Thoracic aorta (tissue), 2 donors: ENCODE measurements at regions not wholly inside any gene's neighbourhood (a gene's known extent, or its start where the extent isn't known, plus 50 kb on each side); places are given as distances from the start of the nearest gene placed in this dataset.

Source experiments
- ATAC-seq: fragments of 150-250 bp; one replicate; pipeline ENCODE4 v1.8.0; 2017; ENCODE audit warnings: low read depth; ENCODE audit not compliant: insufficient number of reproducible peaks, low FRiP score
- DNase-seq: peaks from one replicate; pipeline ENCODE4 v3.0.0-alpha.2; 2020; ENCODE audit warnings: low spot score
- H3K27ac ChIP-seq, 2 donors: fragments of 200-600 bp; sonication (generic); 1 replicate in 1 of 2; 2 replicates in 1 of 2; pipeline ENCODE4 v1.5.1; 2016; ENCODE audit warnings: mild to moderate bottlenecking in 2 of 2, moderate library complexity in 2 of 2
- H3K27me3 ChIP-seq: fragments of 200-600 bp; sonication (generic); replicated peaks from 2 replicates; pipeline ENCODE4 v1.6.0; 2016; ENCODE audit warnings: mild to moderate bottlenecking; ENCODE audit not compliant: insufficient read depth
- H3K36me3 ChIP-seq: fragments of 200-600 bp; sonication (generic); one replicate; pipeline ENCODE4 v1.5.1; 2016
- H3K4me1 ChIP-seq, 2 donors: fragments of 200-600 bp; sonication (generic); 1 replicate in 1 of 2; 2 replicates in 1 of 2; pipeline versions ENCODE4 v1.5.1 to v1.6.0; 2016; ENCODE audit warnings: low read depth in 2 of 2, mild to moderate bottlenecking in 1 of 2; ENCODE audit not compliant: control insufficient read depth in 1 of 2
- H3K4me3 ChIP-seq: fragments of 200-600 bp; sonication (generic); 2 replicates; pipeline ENCODE4 v1.5.1; 2016; ENCODE audit warnings: mild to moderate bottlenecking
- H3K9me3 ChIP-seq: fragments of 200-600 bp; sonication (generic); 2 replicates; pipeline ENCODE4 v1.5.1; 2016
- CTCF ChIP-seq: fragments of 200-600 bp; sonication (generic); IDR thresholded peaks from one replicate; pipeline ENCODE4 v1.5.1; 2019; ENCODE audit warnings: antibody characterized with exemption

GRCh38 chr21:37967036-37967435 is 50.8 kb upstream of the KCNJ6 start:
- Histone ChIP-seq H3K4me1 (no peaks in the 10 kb centered on the region), H3K27me3 (no peaks in the 10 kb centered on the region), H3K9me3 (no peaks in the 10 kb centered on the region), H3K27ac (no peak overlapping the region), H3K36me3 (no peaks in the 10 kb centered on the region), H3K4me3 (no peak overlapping the region)
- DNase-seq = no peak
- TF ChIP-seq CTCF = no peak
- ATAC-seq = no peak

- Histone ChIP-seq H3K36me3 (no peaks in the 10 kb centered on the region), H3K27ac (no peak overlapping the region), H3K4me1 (no peaks in the 10 kb centered on the region), H3K27me3 (no peaks in the 10 kb centered on the region), H3K4me3 (no peak overlapping the region), H3K9me3 (no peaks in the 10 kb centered on the region)
- DNase-seq = no peak
- no peak for TF ChIP-seq CTCF
- ATAC-seq = no peak
Measured at GRCh38 chr21:37968744-37969143, 52.5 kb upstream of the KCNJ6 start.

GRCh38 chr21:37970548-37970947 is 54.3 kb upstream of the KCNJ6 start:
- no peaks in the 10 kb centered on the region for H3K9me3 ChIP-seq
- DNase-seq = no peak
- H3K4me1 ChIP-seq = no peaks in the 10 kb centered on the region
- no peak for TF ChIP-seq CTCF
- H3K4me3 ChIP-seq = no peak overlapping the region
- H3K27me3 ChIP-seq = no peaks in the 10 kb centered on the region
- H3K36me3 ChIP-seq = no peaks in the 10 kb centered on the region
- no peak for ATAC-seq
- no peak overlapping the region for H3K27ac ChIP-seq

- DNase-seq (no peak), ATAC-seq (no peak)
- Histone ChIP-seq H3K4me3 (no peak overlapping the region), H3K4me1 (no peaks in the 10 kb centered on the region), H3K9me3 (no peaks in the 10 kb centered on the region), H3K27me3 (no peaks in the 10 kb centered on the region), H3K27ac (no peak overlapping the region), H3K36me3 (no peaks in the 10 kb centered on the region)
- no peak for TF ChIP-seq CTCF
Measured at GRCh38 chr21:37971390-37971950, 55.2 kb upstream of the KCNJ6 start.

- no peak for DNase-seq
- no peak for ATAC-seq
- H3K27ac ChIP-seq = no peak overlapping the region
Measured at GRCh38 chr21:37974081-37974480, 57.8 kb upstream of the KCNJ6 start.

More at GRCh38 chr21:37974081-37974480, 57.8 kb upstream of the KCNJ6 start:
- H3K4me1 ChIP-seq = no peaks in the 10 kb centered on the region
- no peaks in the 10 kb centered on the region for H3K9me3 ChIP-seq
- no peak for TF ChIP-seq CTCF
- H3K27me3 ChIP-seq = no peaks in the 10 kb centered on the region
- H3K36me3 ChIP-seq = no peaks in the 10 kb centered on the region
- no peak overlapping the region for H3K4me3 ChIP-seq
